HL-60 (cell line): ENCODE measurements at regions not wholly inside any gene's neighbourhood (a gene's known extent, or its start where the extent isn't known, plus 50 kb on each side); places are given as distances from the start of the nearest gene placed in this dataset.

Experiments
- CTCF ChIP-seq: IDR thresholded peaks from one replicate; pipeline ENCODE4 v1.5.1; 2011; ENCODE audit warnings: low read length, control low read depth, inconsistent platforms; ENCODE audit not compliant: insufficient read depth
- GABPA ChIP-seq: IDR thresholded peaks from 2 replicates; pipeline ENCODE4 v1.6.1; 2012; ENCODE audit warnings: low read depth
- POLR2AphosphoS5 ChIP-seq: IDR thresholded peaks from 2 replicates; pipeline ENCODE4 v1.6.1; 2012; ENCODE audit warnings: low read depth
- REST ChIP-seq: IDR thresholded peaks from 2 replicates; pipeline ENCODE4 v1.6.1; 2012; ENCODE audit warnings: low read depth; ENCODE audit not compliant: insufficient replicate concordance
- SPI1 ChIP-seq: IDR thresholded peaks from 2 replicates; pipeline ENCODE4 v1.6.1; 2012; ENCODE audit warnings: low read depth, mild to moderate bottlenecking, borderline replicate concordance

GRCh38 chr12:114888448-114888847 is 204.5 kb upstream of the TBX3 start:
- TF ChIP-seq CTCF = no peak
- no peak for TF ChIP-seq GABPA
- TF ChIP-seq REST = no peak
- no peak for TF ChIP-seq POLR2AphosphoS5
- no peak for TF ChIP-seq SPI1
